Keratinocyte (primary cell): ENCODE measurements at regions not wholly inside any gene's neighbourhood (a gene's known extent, or its start where the extent isn't known, plus 50 kb on each side); places are given as distances from the start of the nearest gene placed in this dataset.

Experiments
- EZH2 ChIP-seq: IDR thresholded peaks from one replicate; pipeline ENCODE4 v1.6.1; 2012; ENCODE audit warnings: inconsistent platforms, mild to moderate bottlenecking, low read length, moderate library complexity
- TF ChIP-seq, protein P1 (sequence below), 3 experiments: IDR thresholded peaks in 1 of 3; conservative IDR thresholded peaks in 1 of 3; optimal IDR thresholded peaks in 1 of 3; 2 replicates in 2 of 3; 3 replicates in 1 of 3; pipeline versions ENCODE3 to v1.5.1; 2011; ENCODE audit warnings: low read length in 3 of 3, mild to moderate bottlenecking in 3 of 3, moderate library complexity in 2 of 3, control low read depth in 1 of 3, inconsistent platforms in 1 of 3; ENCODE audit not compliant: insufficient read depth in 2 of 3; ENCODE audit errors: extremely low read depth in 1 of 3

DNA sequence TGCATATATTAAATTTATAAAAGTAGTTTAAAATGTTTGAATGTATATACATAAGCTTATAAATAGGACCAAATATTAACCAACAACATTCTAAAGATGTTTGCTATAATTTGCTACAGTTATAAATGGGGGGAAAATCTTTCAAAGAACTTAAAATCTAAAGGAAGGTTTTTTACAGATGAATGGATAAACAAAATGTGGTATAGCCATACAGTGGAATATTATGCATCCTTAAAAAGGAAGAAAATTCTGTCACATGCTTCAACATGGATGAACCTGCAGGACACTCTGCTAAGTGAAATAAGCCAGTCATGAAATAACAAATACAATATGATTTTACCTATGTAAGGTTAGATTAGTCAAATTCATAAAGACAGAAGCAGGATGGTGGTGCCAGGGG lies 75.8 kb downstream of the TMEM17 start:
- TF ChIP-seq, protein P1, sequence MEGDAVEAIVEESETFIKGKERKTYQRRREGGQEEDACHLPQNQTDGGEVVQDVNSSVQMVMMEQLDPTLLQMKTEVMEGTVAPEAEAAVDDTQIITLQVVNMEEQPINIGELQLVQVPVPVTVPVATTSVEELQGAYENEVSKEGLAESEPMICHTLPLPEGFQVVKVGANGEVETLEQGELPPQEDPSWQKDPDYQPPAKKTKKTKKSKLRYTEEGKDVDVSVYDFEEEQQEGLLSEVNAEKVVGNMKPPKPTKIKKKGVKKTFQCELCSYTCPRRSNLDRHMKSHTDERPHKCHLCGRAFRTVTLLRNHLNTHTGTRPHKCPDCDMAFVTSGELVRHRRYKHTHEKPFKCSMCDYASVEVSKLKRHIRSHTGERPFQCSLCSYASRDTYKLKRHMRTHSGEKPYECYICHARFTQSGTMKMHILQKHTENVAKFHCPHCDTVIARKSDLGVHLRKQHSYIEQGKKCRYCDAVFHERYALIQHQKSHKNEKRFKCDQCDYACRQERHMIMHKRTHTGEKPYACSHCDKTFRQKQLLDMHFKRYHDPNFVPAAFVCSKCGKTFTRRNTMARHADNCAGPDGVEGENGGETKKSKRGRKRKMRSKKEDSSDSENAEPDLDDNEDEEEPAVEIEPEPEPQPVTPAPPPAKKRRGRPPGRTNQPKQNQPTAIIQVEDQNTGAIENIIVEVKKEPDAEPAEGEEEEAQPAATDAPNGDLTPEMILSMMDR (optimal IDR thresholded peaks at IDR 0.05 in 1 of 3, IDR thresholded peaks at IDR 0.05 in 1 of 3, conservative IDR thresholded peaks at IDR 0.05 in 1 of 3; ENCODE audit: extremely low read depth in 1 of 3, insufficient read depth in 2 of 3, low read length in 3 of 3), result no peak
- no peak for TF ChIP-seq EZH2
